GM12878 (cell line): ENCODE measurements at regions not wholly inside any gene's neighbourhood (a gene's known extent, or its start where the extent isn't known, plus 50 kb on each side); places are given as distances from the start of the nearest gene placed in this dataset.
A peak's percentile ranks its signal among the peaks of the same experiment; 100 is the strongest.

Experiments used
- BRCA1 ChIP-seq: IDR thresholded peaks from 2 replicates; pipeline ENCODE4 v1.6.1; 2011; ENCODE audit warnings: low read depth, low read length, improper control_type of control experiment
- HSF1 ChIP-seq: fragments of 150-350 bp; IDR thresholded peaks from 2 replicates; pipeline ENCODE4 v1.6.1; 2014; ENCODE audit warnings: mild to moderate bottlenecking, low read depth, low read length
- JUNB ChIP-seq: IDR thresholded peaks from 2 replicates; pipeline ENCODE4 v1.6.1; 2016; ENCODE audit warnings: antibody characterized with exemption, mild to moderate bottlenecking
- NBN ChIP-seq: fragments of 450-650 bp; IDR thresholded peaks from 2 replicates; pipeline ENCODE4 v1.6.1; 2016
- RELA ChIP-seq: fragments of 450-650 bp; IDR thresholded peaks from 2 replicates; pipeline ENCODE4 v1.8.0; 2014; ENCODE audit warnings: borderline replicate concordance; ENCODE audit not compliant: partially characterized antibody
- RELB ChIP-seq: fragments of 450-650 bp; IDR thresholded peaks from 2 replicates; pipeline ENCODE4 v1.6.1; 2017; ENCODE audit warnings: low read depth, mild to moderate bottlenecking, moderate library complexity
- SIN3A ChIP-seq: IDR thresholded peaks from 2 replicates; pipeline ENCODE4 v1.6.1; 2012; ENCODE audit warnings: low read depth, low read length, improper control_type of control experiment
- ZNF217 ChIP-seq: fragments of 450-650 bp; IDR thresholded peaks from 2 replicates; pipeline ENCODE4 v1.6.1; 2017; ENCODE audit warnings: antibody characterized with exemption, mild to moderate bottlenecking
- ZNF24 ChIP-seq: fragments of 450-650 bp; IDR thresholded peaks from 2 replicates; pipeline ENCODE4 v1.6.1; 2017; ENCODE audit warnings: antibody characterized with exemption, mild to moderate bottlenecking
- ZSCAN29 ChIP-seq: fragments of 450-650 bp; IDR thresholded peaks from 2 replicates; pipeline ENCODE4 v1.6.1; 2017; ENCODE audit warnings: mild to moderate bottlenecking, moderate library complexity
- TF ChIP-seq, protein P1 (sequence below): IDR thresholded peaks from 2 replicates; pipeline ENCODE4 v1.6.1; 2011; ENCODE audit warnings: low read depth, low read length, improper control_type of control experiment, borderline replicate concordance
- TF ChIP-seq, protein P2 (sequence below): fragments of 450-650 bp; formaldehyde crosslinking; IDR thresholded peaks from 2 replicates; pipeline ENCODE4 v1.5.0; 2022; ENCODE audit warnings: mild to moderate bottlenecking, missing genetic modification characterization
- TF ChIP-seq, protein P3 (sequence below): fragments of 150-350 bp; IDR thresholded peaks from 2 replicates; pipeline ENCODE4 v1.6.1; 2016; ENCODE audit warnings: low read depth, low read length
- TF ChIP-seq, protein P4 (sequence below): IDR thresholded peaks from 2 replicates; pipeline ENCODE4 v1.6.1; 2011; ENCODE audit warnings: borderline replicate concordance, low read depth, mild to moderate bottlenecking, moderate library complexity, mixed read lengths, low read length; ENCODE audit not compliant: insufficient read depth; ENCODE audit errors: extremely low read length
- TF ChIP-seq, protein P5 (sequence below): fragments of 450-650 bp; conservative IDR thresholded peaks from 2 replicates; pipeline ENCODE4 v1.6.1; 2017; ENCODE audit warnings: mild to moderate bottlenecking, moderate library complexity

DNA sequence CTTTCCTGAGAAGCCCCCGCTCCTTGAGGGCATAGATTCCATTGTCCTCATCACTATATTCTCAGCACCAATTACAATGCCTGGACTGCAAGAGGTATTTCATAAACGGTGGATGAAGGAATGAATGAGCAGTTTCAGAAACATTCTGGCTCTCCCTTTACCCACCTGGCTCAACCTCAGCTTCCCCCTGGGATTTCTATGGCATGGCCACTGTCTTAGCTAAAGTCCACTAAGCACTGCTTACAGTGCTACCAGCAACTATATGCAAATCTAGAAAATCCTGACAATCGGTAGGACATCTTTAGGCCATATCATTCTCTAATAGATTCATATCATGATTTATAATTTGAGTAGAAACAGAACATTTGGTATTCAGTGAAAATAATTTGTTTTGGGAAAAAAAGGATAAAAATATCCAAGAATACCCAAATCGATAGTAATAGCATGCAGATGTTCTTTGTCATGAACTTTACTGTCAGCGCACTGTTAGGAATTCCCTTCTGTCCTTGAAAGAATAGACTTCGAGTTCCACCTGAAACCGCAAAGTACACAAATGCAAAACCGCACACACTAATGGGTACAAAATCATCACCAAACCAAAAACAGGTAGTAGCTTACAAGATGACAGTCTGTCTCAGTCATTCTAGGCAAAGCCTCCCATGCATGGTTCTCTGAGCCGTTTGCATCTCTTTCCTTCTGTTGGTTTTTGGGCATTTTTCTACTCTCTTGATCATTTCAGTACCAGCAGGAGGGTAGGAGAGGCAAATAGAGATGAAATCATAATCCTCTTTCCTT lies 303.6 kb upstream of the ID2 start (continued):
- TF ChIP-seq RELB (peak; percentile 78), RELA (no peak), ZNF24 (peak; percentile 62), SIN3A (no peak), JUNB (peak; percentile 76), ZNF217 (no peak), BRCA1 (no peak), NBN (peak; percentile 70; the same call in 1 of the 2 replicates), HSF1 (no peak), ZSCAN29 (no peak)
- TF ChIP-seq, protein P1, sequence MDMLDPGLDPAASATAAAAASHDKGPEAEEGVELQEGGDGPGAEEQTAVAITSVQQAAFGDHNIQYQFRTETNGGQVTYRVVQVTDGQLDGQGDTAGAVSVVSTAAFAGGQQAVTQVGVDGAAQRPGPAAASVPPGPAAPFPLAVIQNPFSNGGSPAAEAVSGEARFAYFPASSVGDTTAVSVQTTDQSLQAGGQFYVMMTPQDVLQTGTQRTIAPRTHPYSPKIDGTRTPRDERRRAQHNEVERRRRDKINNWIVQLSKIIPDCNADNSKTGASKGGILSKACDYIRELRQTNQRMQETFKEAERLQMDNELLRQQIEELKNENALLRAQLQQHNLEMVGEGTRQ, result no peak
- TF ChIP-seq, protein P2, sequence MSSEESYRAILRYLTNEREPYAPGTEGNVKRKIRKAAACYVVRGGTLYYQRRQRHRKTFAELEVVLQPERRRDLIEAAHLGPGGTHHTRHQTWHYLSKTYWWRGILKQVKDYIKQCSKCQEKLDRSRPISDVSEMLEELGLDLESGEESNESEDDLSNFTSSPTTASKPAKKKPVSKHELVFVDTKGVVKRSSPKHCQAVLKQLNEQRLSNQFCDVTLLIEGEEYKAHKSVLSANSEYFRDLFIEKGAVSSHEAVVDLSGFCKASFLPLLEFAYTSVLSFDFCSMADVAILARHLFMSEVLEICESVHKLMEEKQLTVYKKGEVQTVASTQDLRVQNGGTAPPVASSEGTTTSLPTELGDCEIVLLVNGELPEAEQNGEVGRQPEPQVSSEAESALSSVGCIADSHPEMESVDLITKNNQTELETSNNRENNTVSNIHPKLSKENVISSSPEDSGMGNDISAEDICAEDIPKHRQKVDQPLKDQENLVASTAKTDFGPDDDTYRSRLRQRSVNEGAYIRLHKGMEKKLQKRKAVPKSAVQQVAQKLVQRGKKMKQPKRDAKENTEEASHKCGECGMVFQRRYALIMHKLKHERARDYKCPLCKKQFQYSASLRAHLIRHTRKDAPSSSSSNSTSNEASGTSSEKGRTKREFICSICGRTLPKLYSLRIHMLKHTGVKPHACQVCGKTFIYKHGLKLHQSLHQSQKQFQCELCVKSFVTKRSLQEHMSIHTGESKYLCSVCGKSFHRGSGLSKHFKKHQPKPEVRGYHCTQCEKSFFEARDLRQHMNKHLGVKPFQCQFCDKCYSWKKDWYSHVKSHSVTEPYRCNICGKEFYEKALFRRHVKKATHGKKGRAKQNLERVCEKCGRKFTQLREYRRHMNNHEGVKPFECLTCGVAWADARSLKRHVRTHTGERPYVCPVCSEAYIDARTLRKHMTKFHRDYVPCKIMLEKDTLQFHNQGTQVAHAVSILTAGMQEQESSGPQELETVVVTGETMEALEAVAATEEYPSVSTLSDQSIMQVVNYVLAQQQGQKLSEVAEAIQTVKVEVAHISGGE (CRISPR knock-in tag), result no peak
- TF ChIP-seq, protein P3, sequence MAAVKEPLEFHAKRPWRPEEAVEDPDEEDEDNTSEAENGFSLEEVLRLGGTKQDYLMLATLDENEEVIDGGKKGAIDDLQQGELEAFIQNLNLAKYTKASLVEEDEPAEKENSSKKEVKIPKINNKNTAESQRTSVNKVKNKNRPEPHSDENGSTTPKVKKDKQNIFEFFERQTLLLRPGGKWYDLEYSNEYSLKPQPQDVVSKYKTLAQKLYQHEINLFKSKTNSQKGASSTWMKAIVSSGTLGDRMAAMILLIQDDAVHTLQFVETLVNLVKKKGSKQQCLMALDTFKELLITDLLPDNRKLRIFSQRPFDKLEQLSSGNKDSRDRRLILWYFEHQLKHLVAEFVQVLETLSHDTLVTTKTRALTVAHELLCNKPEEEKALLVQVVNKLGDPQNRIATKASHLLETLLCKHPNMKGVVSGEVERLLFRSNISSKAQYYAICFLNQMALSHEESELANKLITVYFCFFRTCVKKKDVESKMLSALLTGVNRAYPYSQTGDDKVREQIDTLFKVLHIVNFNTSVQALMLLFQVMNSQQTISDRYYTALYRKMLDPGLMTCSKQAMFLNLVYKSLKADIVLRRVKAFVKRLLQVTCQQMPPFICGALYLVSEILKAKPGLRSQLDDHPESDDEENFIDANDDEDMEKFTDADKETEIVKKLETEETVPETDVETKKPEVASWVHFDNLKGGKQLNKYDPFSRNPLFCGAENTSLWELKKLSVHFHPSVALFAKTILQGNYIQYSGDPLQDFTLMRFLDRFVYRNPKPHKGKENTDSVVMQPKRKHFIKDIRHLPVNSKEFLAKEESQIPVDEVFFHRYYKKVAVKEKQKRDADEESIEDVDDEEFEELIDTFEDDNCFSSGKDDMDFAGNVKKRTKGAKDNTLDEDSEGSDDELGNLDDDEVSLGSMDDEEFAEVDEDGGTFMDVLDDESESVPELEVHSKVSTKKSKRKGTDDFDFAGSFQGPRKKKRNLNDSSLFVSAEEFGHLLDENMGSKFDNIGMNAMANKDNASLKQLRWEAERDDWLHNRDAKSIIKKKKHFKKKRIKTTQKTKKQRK, result no peak
- TF ChIP-seq, protein P4, sequence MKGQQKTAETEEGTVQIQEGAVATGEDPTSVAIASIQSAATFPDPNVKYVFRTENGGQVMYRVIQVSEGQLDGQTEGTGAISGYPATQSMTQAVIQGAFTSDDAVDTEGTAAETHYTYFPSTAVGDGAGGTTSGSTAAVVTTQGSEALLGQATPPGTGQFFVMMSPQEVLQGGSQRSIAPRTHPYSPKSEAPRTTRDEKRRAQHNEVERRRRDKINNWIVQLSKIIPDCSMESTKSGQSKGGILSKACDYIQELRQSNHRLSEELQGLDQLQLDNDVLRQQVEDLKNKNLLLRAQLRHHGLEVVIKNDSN, result no peak
- TF ChIP-seq, protein P5, sequence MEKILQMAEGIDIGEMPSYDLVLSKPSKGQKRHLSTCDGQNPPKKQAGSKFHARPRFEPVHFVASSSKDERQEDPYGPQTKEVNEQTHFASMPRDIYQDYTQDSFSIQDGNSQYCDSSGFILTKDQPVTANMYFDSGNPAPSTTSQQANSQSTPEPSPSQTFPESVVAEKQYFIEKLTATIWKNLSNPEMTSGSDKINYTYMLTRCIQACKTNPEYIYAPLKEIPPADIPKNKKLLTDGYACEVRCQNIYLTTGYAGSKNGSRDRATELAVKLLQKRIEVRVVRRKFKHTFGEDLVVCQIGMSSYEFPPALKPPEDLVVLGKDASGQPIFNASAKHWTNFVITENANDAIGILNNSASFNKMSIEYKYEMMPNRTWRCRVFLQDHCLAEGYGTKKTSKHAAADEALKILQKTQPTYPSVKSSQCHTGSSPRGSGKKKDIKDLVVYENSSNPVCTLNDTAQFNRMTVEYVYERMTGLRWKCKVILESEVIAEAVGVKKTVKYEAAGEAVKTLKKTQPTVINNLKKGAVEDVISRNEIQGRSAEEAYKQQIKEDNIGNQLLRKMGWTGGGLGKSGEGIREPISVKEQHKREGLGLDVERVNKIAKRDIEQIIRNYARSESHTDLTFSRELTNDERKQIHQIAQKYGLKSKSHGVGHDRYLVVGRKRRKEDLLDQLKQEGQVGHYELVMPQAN, result no peak
